SK-N-MC (cell line): ENCODE measurements at regions not wholly inside any gene's neighbourhood (a gene's known extent, or its start where the extent isn't known, plus 50 kb on each side); places are given as distances from the start of the nearest gene placed in this dataset.

Experiments used
- DNase-seq: peaks from one replicate; pipeline ENCODE4 v3.0.0-alpha.2; 2011; ENCODE audit warnings: low read depth, low spot score
- H3K27ac ChIP-seq: fragments of 200-600 bp; sonication (generic); 2 replicates; pipeline ENCODE4 v1.5.1; 2016; ENCODE audit warnings: mixed run types
- H3K36me3 ChIP-seq: fragments of 200-600 bp; sonication (generic); 2 replicates; pipeline ENCODE4 v1.6.1; 2017; ENCODE audit warnings: antibody characterized with exemption, low read length, mixed read lengths; ENCODE audit not compliant: insufficient read depth
- H3K4me3 ChIP-seq: fragments of 200-600 bp; sonication (generic); 2 replicates; pipeline ENCODE4 v1.5.1; 2016
- H3K9ac ChIP-seq: fragments of 200-600 bp; sonication (generic); 2 replicates; pipeline ENCODE4 v1.8.0; 2017; ENCODE audit warnings: mixed run types, mixed read lengths; ENCODE audit not compliant: insufficient read length
- H3K9me3 ChIP-seq: fragments of 200-600 bp; sonication (generic); 2 replicates; pipeline ENCODE4 v1.6.1; 2017; ENCODE audit warnings: low read depth, mild to moderate bottlenecking, antibody characterized with exemption, low read length, moderate library complexity, mixed read lengths
- EZH2 ChIP-seq: fragments of 200-600 bp; sonication (generic); IDR thresholded peaks from one replicate; pipeline ENCODE4 v1.6.1; 2017; ENCODE audit warnings: antibody characterized with exemption
- FOXP2 ChIP-seq: optimal IDR thresholded peaks from 2 replicates; pipeline ENCODE3; 2011; ENCODE audit warnings: mild to moderate bottlenecking, moderate library complexity; ENCODE audit not compliant: insufficient read depth; ENCODE audit errors: extremely low read length, control extremely low read depth
- POLR2AphosphoS5 ChIP-seq: IDR thresholded peaks from 2 replicates; pipeline ENCODE4 v1.6.1; 2012; ENCODE audit warnings: mild to moderate bottlenecking, low read depth, low read length, borderline replicate concordance

- Histone ChIP-seq H3K9me3 (no peaks in the 10 kb centered on the region), H3K4me3 (no peak overlapping the region), H3K27ac (no peak overlapping the region), H3K36me3 (no peaks in the 10 kb centered on the region), H3K9ac (no peak overlapping the region)
- no peak for DNase-seq
- TF ChIP-seq EZH2 (no peak), FOXP2 (no peak), POLR2AphosphoS5 (no peak)
Observed at GRCh38 chr6:48584846-48585245, 473.8 kb upstream of the PTCHD4 start.

- Histone ChIP-seq H3K27ac (no peak overlapping the region), H3K9ac (no peak overlapping the region), H3K9me3 (no peaks in the 10 kb centered on the region), H3K4me3 (no peak overlapping the region), H3K36me3 (no peaks in the 10 kb centered on the region)
- no peak for DNase-seq
- TF ChIP-seq POLR2AphosphoS5: no peak
- TF ChIP-seq FOXP2: no peak
- no peak for TF ChIP-seq EZH2
Observed at GRCh38 chr6:48570656-48571055, 459.7 kb upstream of the PTCHD4 start.

- TF ChIP-seq EZH2 (no peak), POLR2AphosphoS5 (no peak), FOXP2 (no peak)
- Histone ChIP-seq H3K4me3 (no peak overlapping the region), H3K9ac (no peak overlapping the region), H3K27ac (no peak overlapping the region), H3K36me3 (no peaks in the 10 kb centered on the region), H3K9me3 (no peaks in the 10 kb centered on the region)
- DNase-seq: no peak
Observed at GRCh38 chr6:48568856-48569255, 457.9 kb upstream of the PTCHD4 start.

GRCh38 chr6:48567016-48567415 is 456.0 kb upstream of the PTCHD4 start:
- TF ChIP-seq POLR2AphosphoS5 (no peak), EZH2 (no peak), FOXP2 (no peak)
- no peaks in the 10 kb centered on the region for H3K9me3 ChIP-seq
- DNase-seq: no peak
- H3K4me3 ChIP-seq: no peak overlapping the region
- no peak overlapping the region for H3K9ac ChIP-seq
- no peaks in the 10 kb centered on the region for H3K36me3 ChIP-seq
- no peak overlapping the region for H3K27ac ChIP-seq

- no peaks in the 10 kb centered on the region for H3K36me3 ChIP-seq
- no peak overlapping the region for H3K9ac ChIP-seq
- H3K4me3 ChIP-seq: no peak overlapping the region
- DNase-seq: no peak
- no peak overlapping the region for H3K27ac ChIP-seq
- H3K9me3 ChIP-seq: no peaks in the 10 kb centered on the region
- TF ChIP-seq POLR2AphosphoS5 (no peak), FOXP2 (no peak), EZH2 (no peak)
Observed at GRCh38 chr6:48564036-48564820, 453.2 kb upstream of the PTCHD4 start.

- Histone ChIP-seq H3K27ac (no peak overlapping the region), H3K9ac (no peak overlapping the region), H3K9me3 (no peaks in the 10 kb centered on the region), H3K4me3 (no peak overlapping the region), H3K36me3 (no peaks in the 10 kb centered on the region)
- TF ChIP-seq POLR2AphosphoS5: no peak
- TF ChIP-seq FOXP2: no peak
- no peak for TF ChIP-seq EZH2
- no peak for DNase-seq
Observed at GRCh38 chr6:48563433-48563832, 452.4 kb upstream of the PTCHD4 start.

GRCh38 chr6:48560408-48560807 is 449.4 kb upstream of the PTCHD4 start:
- no peak for DNase-seq
- TF ChIP-seq EZH2 (no peak), POLR2AphosphoS5 (no peak), FOXP2 (no peak)

GRCh38 chr6:48553467-48554189 is 442.6 kb upstream of the PTCHD4 start:
- H3K27ac ChIP-seq: no peak overlapping the region
- TF ChIP-seq POLR2AphosphoS5 (no peak), FOXP2 (no peak), EZH2 (no peak)
- DNase-seq: no peak
- H3K9ac ChIP-seq: no peak overlapping the region
- no peaks in the 10 kb centered on the region for H3K36me3 ChIP-seq
- no peaks in the 10 kb centered on the region for H3K9me3 ChIP-seq
- H3K4me3 ChIP-seq: no peak overlapping the region

More at GRCh38 chr6:48560408-48560807, 449.4 kb upstream of the PTCHD4 start:
- H3K36me3 ChIP-seq: no peaks in the 10 kb centered on the region
- no peak overlapping the region for H3K4me3 ChIP-seq
- H3K27ac ChIP-seq: no peak overlapping the region
- no peaks in the 10 kb centered on the region for H3K9me3 ChIP-seq
- no peak overlapping the region for H3K9ac ChIP-seq
